Heart left ventricle (tissue), 13 donors: ENCODE measurements at regions not wholly inside any gene's neighbourhood (a gene's known extent, or its start where the extent isn't known, plus 50 kb on each side); places are given as distances from the start of the nearest gene placed in this dataset.

Experiments used
- POLR2A ChIP-seq, 2 donors: fragments of 450-650 bp; IDR thresholded peaks; one replicate each; pipeline ENCODE4 v1.6.1; 2017; ENCODE audit warnings: antibody characterized with exemption in 2 of 2, mild to moderate bottlenecking in 2 of 2, moderate library complexity in 2 of 2
- TF ChIP-seq, protein P1 (sequence below), 12 donors: fragments of 200-600 bp; sonication (generic) in 4 of 12; IDR thresholded peaks; one replicate each; pipeline versions ENCODE4 v1.5.0 to v1.8.0; 2018 to 2022; ENCODE audit warnings: antibody characterized with exemption in 12 of 12, mild to moderate bottlenecking in 5 of 12
- donor health status: ischemic (EF 13 %, LVEDD 7.1; RV severe dilation, severe dysfunction).
- donor health status: DM: no; HTN: yes; CAD: no.
- donor health status: DM: no; HTN: no; CAD: no.
- donor health status: ischemic (EF 25% LVEDD 6.9; RV normal size, moderate dysfunction).
- donor health status: ischemic (EF 25% LVEDD 5.7; RV mildly dilated, moderate dysfunction).
- donor health status: ischemic (EF 35%, LVEDD 5.7; RV mildly dilated, moderate dysfunction).
- donor health status: nonischemic (EF 11% LVEDD 7.7; RV severe dilation, severe dysfunction).
- donor health status: DM: yes; HTN: yes; CAD: no.
- donor health status: PGD.
- donor health status: ischemic (EF 29% LVEDD 5.4; RV normal size, mild dysfunction).
- donor health status: nonischemic (EF 23%, LVEDD 6.1; RV moderate dilation, normal function).

DNA sequence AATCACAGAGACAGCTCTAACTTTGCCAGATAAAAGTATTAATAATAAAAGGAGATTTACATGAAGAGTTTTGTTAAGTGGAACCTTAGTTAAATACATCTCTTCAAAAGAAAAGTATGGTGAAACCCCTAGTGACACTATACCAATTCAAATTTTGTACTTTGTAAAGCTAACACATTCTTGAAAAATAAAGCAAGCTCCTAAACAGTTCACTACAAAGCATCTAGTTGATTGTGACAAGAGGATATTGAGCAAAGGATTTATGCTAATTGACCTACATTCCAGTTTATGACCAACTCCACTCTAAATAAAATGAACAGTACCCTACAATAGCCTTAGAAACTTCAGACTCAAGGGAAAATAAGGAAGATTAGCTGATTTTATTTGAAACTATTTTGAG lies 69.4 kb upstream of the WDR17 start:
- TF ChIP-seq, protein P1, sequence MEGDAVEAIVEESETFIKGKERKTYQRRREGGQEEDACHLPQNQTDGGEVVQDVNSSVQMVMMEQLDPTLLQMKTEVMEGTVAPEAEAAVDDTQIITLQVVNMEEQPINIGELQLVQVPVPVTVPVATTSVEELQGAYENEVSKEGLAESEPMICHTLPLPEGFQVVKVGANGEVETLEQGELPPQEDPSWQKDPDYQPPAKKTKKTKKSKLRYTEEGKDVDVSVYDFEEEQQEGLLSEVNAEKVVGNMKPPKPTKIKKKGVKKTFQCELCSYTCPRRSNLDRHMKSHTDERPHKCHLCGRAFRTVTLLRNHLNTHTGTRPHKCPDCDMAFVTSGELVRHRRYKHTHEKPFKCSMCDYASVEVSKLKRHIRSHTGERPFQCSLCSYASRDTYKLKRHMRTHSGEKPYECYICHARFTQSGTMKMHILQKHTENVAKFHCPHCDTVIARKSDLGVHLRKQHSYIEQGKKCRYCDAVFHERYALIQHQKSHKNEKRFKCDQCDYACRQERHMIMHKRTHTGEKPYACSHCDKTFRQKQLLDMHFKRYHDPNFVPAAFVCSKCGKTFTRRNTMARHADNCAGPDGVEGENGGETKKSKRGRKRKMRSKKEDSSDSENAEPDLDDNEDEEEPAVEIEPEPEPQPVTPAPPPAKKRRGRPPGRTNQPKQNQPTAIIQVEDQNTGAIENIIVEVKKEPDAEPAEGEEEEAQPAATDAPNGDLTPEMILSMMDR (IDR thresholded peaks at IDR 0.05): no peak
- TF ChIP-seq POLR2A (IDR thresholded peaks at IDR 0.05): no peak
